ENCODE measurements at regions not wholly inside any gene's neighbourhood (a gene's known extent, or its start where the extent isn't known, plus 50 kb on each side); places are given as distances from the start of the nearest gene placed in this dataset.
"Not testable (repeated sequence)": the region's sequence is repeated elsewhere in the genome, so short reads cannot be mapped to it uniquely, and the experiment has no call there.

DNA sequence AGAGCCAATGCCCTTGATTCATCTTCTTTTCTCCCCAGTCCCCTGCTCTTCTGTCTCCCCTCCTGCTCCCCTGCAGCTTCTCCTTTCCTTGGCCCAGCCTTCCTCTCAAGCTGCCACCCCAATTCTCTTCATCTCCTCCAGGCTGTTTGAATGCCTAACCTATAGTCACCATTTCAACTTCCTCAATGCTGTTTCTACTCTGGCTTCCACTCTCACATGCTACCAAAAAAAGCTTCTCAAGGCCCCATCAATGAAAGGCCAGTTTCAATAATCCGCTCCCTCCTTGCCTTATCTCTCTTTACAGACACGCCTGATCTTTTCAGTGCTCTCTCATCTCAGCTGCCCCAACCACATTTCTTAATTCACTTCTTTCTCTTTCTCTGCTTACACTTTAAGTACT, 212.2 kb upstream of the GPR149 start:
- Histone ChIP-seq H3K9me3 (peaks cover 0 to 4% (median 0%) of the 10 kb centered on the region in 12 donors), H3K4me3 (no peak overlapping the region), H3K27ac (no peak overlapping the region), H3K4me1 (no peaks in the 10 kb centered on the region), H3K27me3 (peaks cover 0 to 3% (median 0%) of the 10 kb centered on the region in 9 donors), H3K36me3 (no peaks in the 10 kb centered on the region)
- ATAC-seq (no peak), DNase-seq (no peak)
- no peak for TF ChIP-seq POLR2A (IDR thresholded peaks at IDR 0.05)
- TF ChIP-seq, protein P1, sequence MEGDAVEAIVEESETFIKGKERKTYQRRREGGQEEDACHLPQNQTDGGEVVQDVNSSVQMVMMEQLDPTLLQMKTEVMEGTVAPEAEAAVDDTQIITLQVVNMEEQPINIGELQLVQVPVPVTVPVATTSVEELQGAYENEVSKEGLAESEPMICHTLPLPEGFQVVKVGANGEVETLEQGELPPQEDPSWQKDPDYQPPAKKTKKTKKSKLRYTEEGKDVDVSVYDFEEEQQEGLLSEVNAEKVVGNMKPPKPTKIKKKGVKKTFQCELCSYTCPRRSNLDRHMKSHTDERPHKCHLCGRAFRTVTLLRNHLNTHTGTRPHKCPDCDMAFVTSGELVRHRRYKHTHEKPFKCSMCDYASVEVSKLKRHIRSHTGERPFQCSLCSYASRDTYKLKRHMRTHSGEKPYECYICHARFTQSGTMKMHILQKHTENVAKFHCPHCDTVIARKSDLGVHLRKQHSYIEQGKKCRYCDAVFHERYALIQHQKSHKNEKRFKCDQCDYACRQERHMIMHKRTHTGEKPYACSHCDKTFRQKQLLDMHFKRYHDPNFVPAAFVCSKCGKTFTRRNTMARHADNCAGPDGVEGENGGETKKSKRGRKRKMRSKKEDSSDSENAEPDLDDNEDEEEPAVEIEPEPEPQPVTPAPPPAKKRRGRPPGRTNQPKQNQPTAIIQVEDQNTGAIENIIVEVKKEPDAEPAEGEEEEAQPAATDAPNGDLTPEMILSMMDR (IDR thresholded peaks at IDR 0.05): no peak
- intact Hi-C loops (cut with DNase I): no loop called here
- whole genome bisulfite sequencing, 4 donors: 68 to 80% (median 75%) methylated on average over 2 of the region's 2 CpGs

DNA sequence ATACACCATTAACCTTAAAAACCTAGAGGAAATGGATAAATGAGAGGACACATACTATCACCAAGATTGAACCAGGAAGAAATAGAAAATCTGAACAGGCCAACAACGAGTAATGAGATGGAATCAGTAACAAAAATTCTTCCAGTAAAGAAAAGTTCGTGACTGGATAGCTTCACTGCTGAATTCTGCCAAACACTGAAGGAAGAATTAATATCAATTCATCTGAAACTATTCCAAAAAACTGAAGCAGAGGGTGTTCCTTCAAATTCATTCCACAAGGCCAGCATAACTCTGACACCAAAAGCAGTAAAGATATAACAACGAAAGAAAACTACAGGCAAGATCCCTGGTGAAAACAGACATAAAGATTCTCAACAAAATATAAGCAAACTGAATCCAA, 195.8 kb upstream of the GPR149 start:
- ATAC-seq (no peak), DNase-seq (no peak)
- no peaks in the 10 kb centered on the region for H3K4me1 ChIP-seq
- intact Hi-C loops (cut with DNase I): no loop called here
- no peaks in the 10 kb centered on the region for H3K27me3 ChIP-seq
- H3K27ac ChIP-seq: no peak overlapping the region
- no peaks in the 10 kb centered on the region for H3K36me3 ChIP-seq
- TF ChIP-seq, protein P1 (IDR thresholded peaks at IDR 0.05): no peak
- no peak for TF ChIP-seq POLR2A (IDR thresholded peaks at IDR 0.05)
- H3K4me3 ChIP-seq: no peak overlapping the region
- peaks cover 0 to 19% (median 4%) of the 10 kb centered on the region in 12 donors for H3K9me3 ChIP-seq
- 76 to 79% (median 77%) methylated on average over 3 of the region's 3 CpGs for WGBS, 4 donors

DNA sequence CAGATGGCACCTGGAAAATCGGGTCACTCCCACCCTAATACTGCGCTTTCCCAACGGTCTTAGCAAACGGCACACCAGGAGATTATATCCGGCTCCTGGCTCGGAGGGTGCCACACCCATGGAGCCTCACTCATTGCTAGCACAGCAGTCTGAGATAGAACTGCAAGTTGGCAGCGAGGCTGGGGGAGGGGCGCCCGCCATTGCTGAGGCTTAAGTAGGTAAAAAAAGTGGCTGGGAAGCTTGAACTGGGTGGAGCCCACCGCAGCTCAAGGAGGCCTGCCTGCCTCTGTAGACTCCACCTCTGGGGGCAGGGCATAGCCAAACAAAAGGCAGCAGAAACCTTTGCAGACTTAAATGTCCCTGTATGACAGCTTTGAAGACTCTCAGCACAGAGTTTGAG, 189.6 kb upstream of the GPR149 start:
- H3K4me3 ChIP-seq; H3K4me1 ChIP-seq; H3K36me3 ChIP-seq; DNase-seq; intact Hi-C loops (cut with DNase I); ATAC-seq; H3K27ac ChIP-seq; H3K27me3 ChIP-seq: not testable (repeated sequence)
- H3K9me3 ChIP-seq: peaks cover 0 to 24% (median 9%) of the 10 kb centered on the region in 12 donors
- 77 to 91% (median 89%) methylated on average over 9 to 10 of the region's 10 CpGs for WGBS, 4 donors

DNA sequence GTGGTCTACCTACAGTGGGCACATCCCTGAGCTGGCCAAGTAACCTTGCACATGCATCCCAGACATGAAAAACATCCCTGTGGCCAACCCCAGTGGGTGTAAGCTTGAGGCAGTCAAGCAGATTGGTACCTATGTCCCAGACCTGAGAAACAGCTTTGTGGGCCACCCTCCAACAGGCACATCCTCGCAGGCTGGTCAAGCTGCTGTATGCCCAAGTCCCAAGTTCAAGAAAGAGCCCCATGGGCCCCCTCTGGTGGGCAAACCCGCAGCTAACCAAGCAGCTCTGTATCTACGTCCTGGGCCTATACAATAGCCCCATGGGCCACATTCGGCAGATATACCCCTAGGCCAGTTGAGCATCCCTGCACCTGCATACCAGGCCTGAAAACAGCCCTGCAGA, 186.3 kb upstream of the GPR149 start:
- H3K4me3 ChIP-seq: no peak overlapping the region
- H3K27ac ChIP-seq: no peak overlapping the region
- intact Hi-C loops (cut with DNase I): no loop called here
- WGBS, 4 donors: 63 to 71% (median 69%) methylated on average over 4 of the region's 4 CpGs; no CpG with 5 or more reads in 1 of the 4 donors
- DNase-seq (no peak), ATAC-seq (no peak)
- no peaks in the 10 kb centered on the region for H3K27me3 ChIP-seq
- no peaks in the 10 kb centered on the region for H3K4me1 ChIP-seq
- peaks cover 0 to 20% (median 6%) of the 10 kb centered on the region in 12 donors for H3K9me3 ChIP-seq
- TF ChIP-seq, protein P1 (IDR thresholded peaks at IDR 0.05): no peak
- TF ChIP-seq POLR2A (IDR thresholded peaks at IDR 0.05): no peak
- H3K36me3 ChIP-seq: no peaks in the 10 kb centered on the region

DNA sequence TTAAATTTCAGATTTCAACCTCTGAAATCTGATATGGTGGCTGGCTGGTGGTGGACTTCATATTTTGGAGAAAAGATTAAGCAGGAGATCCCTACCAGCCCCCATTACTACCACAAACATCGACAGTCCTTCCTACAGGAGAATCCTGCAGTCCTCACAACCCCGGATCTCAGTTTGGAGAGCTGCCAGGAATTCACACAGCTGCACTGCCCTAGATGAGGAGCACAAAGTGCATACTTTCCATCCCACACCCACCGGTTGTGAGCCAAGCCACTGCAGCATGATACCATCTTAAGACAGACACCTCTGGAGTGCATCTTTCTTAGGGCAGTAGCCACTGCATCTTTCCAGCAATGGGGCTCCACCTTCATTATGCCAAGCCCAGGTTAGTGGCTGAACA, 185.5 kb upstream of the GPR149 start:
- Histone ChIP-seq H3K4me3 (no peak overlapping the region), H3K27ac (no peak overlapping the region), H3K27me3 (no peaks in the 10 kb centered on the region), H3K36me3 (no peaks in the 10 kb centered on the region), H3K4me1 (no peaks in the 10 kb centered on the region), H3K9me3 (peaks cover 0 to 20% (median 6%) of the 10 kb centered on the region in 12 donors)
- WGBS, 4 donors: 0 to 31% (median 21%) methylated on average over 3 of the region's 3 CpGs
- no peak for DNase-seq
- no peak for ATAC-seq
- intact Hi-C loops (cut with DNase I): no loop called here
- TF ChIP-seq, protein P1 (IDR thresholded peaks at IDR 0.05): no peak
- TF ChIP-seq POLR2A (IDR thresholded peaks at IDR 0.05): no peak
